Mammary epithelial cell (primary cell): ENCODE measurements at regions not wholly inside any gene's neighbourhood (a gene's known extent, or its start where the extent isn't known, plus 50 kb on each side); places are given as distances from the start of the nearest gene placed in this dataset.

ENCODE experiments used
- EZH2 ChIP-seq: IDR thresholded peaks from 2 replicates; pipeline ENCODE4 v1.6.1; 2012; ENCODE audit warnings: low read length, inconsistent platforms, borderline replicate concordance
- TF ChIP-seq, protein P1 (sequence below), 2 donors: IDR thresholded peaks in 1 of 2; conservative IDR thresholded peaks in 1 of 2; 2 replicates each; pipeline ENCODE4 v1.5.1; 2011 to 2012; ENCODE audit warnings: inconsistent platforms in 2 of 2, low read length in 2 of 2, mild to moderate bottlenecking in 2 of 2, control low read depth in 1 of 2, low read depth in 1 of 2; ENCODE audit not compliant: insufficient read depth in 1 of 2; ENCODE audit errors: extremely low read depth in 1 of 2

DNA sequence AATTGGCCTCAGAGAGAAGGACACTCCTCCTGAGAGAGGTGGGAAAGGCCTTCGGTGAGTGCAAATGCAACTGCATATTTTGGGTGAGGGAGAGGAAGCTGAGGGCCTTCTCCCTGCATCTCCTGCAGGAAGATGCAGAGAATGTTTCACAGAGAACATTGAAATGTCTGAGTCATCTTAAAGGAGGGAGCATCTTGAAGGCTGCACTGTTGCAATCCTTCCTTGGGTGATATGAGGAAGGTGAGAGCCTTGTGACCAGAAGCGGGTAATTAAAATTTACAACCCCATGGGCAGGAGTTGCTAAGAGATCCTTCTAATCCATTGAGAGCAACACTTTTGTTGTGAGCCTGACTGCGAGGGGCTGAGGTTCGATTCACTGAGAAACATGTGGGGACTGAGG lies 375.7 kb upstream of the MARCKS start:
- TF ChIP-seq, protein P1, sequence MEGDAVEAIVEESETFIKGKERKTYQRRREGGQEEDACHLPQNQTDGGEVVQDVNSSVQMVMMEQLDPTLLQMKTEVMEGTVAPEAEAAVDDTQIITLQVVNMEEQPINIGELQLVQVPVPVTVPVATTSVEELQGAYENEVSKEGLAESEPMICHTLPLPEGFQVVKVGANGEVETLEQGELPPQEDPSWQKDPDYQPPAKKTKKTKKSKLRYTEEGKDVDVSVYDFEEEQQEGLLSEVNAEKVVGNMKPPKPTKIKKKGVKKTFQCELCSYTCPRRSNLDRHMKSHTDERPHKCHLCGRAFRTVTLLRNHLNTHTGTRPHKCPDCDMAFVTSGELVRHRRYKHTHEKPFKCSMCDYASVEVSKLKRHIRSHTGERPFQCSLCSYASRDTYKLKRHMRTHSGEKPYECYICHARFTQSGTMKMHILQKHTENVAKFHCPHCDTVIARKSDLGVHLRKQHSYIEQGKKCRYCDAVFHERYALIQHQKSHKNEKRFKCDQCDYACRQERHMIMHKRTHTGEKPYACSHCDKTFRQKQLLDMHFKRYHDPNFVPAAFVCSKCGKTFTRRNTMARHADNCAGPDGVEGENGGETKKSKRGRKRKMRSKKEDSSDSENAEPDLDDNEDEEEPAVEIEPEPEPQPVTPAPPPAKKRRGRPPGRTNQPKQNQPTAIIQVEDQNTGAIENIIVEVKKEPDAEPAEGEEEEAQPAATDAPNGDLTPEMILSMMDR (conservative IDR thresholded peaks at IDR 0.05 in 1 of 2, IDR thresholded peaks at IDR 0.05 in 1 of 2; ENCODE audit: extremely low read depth in 1 of 2, insufficient read depth in 1 of 2, low read depth in 1 of 2, low read length in 2 of 2), result no peak
- TF ChIP-seq EZH2, result no peak
